NOMO-1 treated with DMSO at 0.1 percent for 48 hours (cell line): ENCODE measurements at regions not wholly inside any gene's neighbourhood (a gene's known extent, or its start where the extent isn't known, plus 50 kb on each side); places are given as distances from the start of the nearest gene placed in this dataset.
"Not testable (repeated sequence)": the region's sequence is repeated elsewhere in the genome, so short reads cannot be mapped to it uniquely, and the experiment has no call there.

Source experiments
- DNase-seq: peaks from one replicate; lab custom pipeline; 2025; ENCODE audit not compliant: unreplicated experiment; lab: John Stamatoyannopoulos, UW

DNA sequence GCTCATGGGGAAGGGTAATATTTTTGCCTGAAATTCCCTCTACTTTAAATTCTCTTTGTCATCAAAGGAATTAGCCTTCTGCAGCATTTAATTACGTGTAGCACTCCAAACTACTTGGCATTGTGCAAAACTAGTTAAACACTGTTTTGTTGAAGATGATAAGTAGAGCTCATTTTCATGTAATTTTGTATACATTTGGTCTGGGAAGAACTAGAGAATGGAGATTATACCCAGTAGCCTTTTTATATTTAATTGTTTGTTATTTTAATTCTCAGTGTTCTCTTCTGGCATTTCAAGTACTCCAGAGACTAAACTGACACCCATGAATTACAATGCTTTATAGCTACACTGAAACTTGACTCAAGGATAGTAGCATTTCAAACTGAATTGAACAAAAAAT, 211.5 kb upstream of the SMIM31 start:
- DNase-seq = no peak

DNA sequence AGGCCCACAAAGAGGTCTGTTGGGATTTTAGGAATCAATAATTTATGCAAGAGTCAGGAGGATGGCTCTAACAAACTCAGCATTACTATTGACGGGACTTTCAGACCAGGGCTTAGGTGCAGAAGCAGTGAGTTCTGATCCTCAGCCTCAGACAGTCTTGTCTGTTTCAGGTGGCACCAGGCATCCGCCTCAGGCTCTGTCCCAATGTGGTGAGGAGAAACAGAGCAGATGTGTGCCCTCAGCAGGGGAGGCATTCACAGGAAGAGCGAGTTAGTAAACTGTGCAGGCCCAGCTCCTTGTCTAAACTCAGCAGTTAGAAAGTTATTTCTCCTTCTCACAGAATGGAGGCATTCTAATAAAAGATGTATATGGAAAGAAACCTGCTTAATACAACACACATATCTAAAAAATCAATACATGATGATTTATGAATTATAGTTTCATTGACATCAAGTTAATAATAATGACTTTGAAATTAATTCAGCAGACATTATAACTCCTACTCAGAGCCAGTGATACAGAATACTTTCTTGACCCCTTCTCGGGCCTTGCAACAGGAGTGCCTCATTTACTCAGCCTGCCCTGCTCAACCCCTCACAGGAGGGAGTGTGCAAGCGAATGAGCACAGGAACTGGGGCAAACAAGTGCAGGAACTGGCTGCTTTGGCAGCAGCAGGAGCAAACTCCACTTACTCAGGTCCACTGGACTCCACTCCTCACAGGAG, 202.8 kb upstream of the SMIM31 start:
- no peak for DNase-seq

DNA sequence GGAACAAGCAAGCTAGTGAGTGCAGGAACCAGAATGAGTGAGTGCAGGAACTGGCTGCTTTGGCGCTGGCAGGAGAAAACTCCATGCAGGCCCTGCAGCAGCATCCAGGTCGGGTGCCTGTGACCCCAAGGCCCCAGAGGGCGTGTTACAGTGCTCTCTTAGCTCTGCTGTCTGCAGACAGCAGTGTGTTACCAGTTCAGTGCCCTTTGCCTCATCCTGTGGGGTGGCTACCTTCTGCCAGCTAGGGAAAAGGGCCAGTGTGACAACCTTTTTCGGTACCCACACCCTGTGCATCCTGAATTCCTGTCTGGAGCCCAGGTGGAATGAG, 202.3 kb upstream of the SMIM31 start:
- no peak for DNase-seq

DNA sequence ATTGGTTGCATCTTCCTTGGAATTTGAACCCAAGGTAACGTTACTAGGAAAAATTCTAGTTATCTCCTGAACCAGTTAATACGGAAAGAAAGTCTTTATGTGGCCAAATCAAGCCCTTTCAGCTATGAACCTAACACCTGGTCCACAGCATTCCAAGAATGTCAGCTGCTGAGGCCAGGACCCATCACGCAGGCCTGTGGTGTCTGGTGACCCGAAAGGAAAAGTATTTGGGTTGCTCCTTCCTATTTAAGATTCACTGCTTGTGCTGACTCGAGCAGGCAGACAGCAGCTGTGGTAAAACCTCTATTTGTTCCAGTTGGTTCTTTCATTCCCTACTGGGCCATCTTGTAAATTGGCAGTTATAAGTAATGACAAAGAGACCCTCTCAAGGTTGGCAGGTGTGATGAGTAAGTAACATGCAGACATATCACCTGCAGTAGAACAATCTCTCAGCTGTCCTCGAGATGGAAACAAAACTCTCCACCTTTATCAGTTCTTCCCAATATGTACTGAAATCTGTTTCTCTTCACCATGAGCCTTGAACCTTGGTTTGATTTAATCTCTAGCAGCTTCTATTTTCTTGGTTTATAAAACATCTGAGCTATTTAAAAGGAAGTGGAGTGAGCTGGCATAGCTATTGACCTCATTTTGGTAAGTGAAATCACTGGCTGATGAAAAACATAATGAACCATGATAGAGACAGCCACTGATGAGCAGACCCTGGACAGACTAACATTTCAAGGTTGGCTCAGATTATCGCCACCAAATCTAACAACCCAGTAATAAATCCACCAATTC, 182.1 kb upstream of the SMIM31 start:
- DNase-seq = no peak

DNA sequence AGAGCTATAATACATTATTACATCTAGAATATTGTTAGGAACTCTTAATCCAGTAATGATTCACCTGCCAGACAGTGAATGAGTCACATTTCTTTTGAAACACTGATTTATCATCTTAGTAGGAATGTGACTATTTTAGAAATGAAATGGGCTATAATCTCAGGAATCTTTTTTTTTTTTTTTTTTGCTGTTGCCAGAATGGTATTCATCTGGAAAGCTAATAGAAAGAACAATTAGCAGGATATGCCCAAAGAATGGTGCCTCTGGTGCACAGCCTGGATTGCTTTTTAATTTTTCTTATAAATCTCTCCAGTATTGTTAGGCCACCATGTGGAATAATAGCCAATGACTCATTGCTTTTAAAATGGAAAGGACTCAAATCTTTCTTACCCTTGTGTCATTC, 181.1 kb upstream of the SMIM31 start:
- DNase-seq = no peak

DNA sequence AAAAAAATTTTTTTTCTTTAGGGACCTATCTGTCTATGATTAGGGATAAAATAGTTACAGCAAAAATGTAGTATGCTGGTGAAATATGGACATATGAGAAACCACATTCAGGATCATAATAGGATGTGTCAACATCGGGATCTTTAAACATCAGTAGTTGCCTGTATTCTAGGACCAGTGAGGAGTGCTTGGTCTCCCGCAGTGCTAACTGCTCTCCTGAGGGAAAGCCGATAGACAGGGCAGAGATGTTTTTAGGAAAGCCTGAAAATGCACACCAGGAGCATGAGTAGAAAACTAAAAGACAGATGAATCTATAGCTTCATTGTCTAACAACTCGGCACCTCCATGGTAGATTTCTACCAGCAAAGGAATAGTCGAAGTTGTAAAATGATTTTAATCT, 178.1 kb upstream of the SMIM31 start:
- no peak for DNase-seq

DNA sequence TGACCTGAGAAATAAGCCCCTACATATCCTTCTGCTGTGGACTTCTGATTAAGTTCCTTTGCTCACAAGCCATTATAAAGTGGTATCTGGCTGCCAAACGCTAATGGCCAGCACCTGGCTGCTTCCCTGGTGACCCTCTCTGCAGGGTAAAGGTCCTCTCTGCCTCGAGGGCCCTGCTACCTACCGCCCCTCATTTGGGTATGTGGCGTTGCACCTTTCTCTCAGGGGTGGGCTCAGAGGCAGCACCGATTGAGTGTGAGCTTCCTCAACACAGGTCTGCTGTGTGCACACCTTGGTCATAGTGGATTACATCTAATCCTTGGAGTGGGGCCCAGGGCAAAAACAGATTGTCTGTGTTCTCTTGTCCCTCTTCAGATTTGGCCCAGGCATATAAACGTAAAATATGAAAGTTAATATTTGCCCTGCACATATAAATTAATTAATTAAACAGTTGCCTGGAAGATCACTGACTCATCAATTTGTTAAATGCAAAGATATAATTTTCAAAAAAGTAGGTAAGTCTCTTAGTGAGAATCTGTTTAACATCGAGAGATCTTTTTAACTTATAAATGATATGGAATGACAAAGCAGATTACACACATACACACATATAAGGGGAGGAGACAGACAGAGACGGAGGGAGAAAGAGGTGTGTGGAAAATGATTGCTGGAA, 174.5 kb upstream of the SMIM31 start:
- no peak for DNase-seq

DNA sequence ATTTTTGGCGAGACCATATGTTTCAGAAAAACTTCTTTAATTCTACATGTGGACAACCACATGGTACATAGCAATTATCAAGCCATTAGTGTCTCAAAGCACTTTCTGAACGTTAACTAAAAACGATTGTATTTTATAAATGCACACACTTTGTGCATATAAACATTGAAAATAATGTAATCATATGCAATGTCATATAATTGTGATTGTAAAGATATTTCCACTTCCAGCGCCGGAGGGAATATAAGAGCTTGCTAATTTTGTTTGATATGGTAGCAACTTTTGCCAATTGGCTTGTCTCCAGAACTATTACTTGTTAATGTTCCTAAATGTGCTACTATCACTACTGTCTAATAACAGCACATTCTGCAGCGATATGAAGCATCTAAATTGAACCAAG, 162.3 kb upstream of the SMIM31 start:
- DNase-seq = no peak

DNA sequence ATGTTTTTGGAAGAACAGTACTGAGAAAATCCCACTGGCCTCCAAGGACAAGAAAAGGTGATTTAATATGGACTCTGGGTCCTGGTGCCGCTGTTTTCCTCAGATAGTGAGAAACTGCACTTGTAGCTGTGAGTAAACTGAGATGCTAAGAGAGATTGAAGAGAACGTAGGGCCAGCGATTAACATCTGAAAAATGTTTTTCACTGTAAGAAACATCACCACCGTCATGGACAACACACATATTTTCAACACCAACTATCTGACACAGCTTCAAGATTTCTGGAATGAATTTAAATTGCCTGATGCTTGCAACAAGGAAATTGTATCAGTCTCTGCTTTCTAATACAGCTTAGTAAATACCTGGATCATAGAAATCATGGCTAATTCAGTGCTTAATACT, 158.2 kb upstream of the SMIM31 start:
- DNase-seq = no peak

DNA sequence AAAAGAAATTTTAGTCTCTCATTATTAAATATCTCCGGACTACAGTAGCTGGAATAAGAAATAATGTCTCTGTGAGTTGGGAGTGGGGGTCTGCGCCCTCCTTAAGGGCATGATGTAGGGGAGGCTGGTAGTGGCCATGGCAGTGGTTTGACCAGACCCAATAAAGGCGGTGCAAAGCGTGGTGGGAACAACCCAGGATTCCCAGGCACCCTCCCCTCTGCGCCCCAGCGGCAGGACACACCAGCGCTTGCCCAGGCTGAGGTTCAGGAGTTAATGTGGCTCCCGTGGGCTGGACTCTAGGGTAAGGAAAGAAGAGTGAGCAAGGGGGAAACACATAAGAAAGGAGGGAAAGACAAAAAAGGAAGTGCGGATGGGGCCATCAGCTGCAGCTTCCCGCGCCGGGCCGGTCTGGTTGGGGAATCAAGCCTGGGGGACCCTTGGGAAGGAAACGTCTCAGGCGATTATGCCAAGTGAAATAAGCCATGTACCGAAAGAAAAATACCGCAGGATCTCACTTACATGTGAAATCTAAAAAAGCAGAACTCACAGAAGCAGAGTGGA, 157.5 kb upstream of the SMIM31 start:
- no peak for DNase-seq

DNA sequence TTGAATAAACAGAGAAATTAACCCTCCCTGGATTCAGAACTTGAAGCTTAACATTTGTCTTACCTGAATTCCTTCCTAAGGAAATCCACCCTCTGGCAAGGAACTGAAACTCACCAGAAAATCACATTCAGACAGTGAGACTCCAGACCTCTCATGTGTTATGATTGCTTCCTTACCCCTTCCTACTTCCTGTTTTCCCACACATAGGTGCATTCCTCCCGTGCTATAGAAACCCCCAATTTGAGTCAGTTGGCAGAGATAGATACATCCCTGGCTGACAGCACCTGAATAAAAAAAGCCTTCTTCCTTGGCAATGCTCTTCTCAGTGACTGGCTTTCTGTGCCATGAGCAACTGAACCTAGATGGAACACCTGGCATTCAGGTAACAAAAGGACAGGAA, 157.0 kb upstream of the SMIM31 start:
- DNase-seq = no peak

DNA sequence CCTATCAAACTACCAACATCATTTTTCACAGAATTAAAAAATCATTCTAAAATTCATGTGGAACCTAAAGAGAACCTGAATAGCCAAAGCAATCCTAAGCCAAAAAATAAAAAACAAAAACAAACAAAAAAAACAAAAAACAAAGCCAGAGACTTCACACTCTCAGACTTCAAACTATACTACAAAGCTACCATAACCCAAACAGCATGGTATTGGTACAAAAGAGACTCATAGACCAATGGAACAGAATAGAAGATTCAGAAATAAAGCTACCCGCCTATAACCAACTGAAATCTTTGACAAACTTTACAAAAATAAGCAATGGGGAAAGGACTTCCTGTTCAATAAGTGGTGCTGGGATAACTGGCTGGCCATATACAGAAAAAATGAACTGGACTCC, 152.3 kb upstream of the SMIM31 start:
- no peak for DNase-seq

DNA sequence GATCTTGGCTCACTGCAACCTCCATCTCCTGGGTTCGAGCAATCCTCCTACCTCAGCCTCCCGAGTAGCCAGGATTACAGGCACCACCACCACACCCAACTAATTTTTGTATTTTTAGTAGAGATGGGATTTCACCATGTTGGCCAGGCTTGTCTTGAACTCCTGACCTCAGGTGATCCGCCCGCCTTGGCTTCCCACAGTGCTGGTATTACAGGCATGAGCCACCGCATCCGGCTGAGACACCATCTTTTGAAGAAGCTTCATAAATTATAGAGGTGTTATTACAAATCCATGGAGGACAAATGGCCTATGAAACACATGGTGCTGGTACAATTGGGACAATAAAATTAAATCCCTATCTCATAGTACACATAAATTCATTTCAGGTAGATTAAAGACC, 148.1 kb upstream of the SMIM31 start:
- DNase-seq = not testable (repeated sequence)

DNA sequence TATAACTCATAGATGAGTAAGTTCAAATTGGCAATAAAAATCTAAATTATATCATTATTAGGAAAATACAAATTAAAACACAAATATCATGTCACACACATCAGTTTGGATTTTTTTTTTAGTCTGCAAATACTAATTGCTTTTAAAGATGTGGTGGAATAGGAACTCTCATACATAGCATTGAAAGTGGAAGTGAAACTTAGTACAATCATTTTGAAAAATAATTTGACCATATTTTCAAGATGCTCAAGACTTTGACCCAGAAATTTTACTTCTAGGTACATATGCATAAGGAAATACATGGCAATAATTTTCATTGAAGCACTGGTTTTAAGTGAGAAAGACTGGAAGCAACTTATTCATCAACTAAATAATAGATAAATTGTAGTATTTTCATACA, 147.5 kb upstream of the SMIM31 start:
- DNase-seq = peak; percentile 23

DNA sequence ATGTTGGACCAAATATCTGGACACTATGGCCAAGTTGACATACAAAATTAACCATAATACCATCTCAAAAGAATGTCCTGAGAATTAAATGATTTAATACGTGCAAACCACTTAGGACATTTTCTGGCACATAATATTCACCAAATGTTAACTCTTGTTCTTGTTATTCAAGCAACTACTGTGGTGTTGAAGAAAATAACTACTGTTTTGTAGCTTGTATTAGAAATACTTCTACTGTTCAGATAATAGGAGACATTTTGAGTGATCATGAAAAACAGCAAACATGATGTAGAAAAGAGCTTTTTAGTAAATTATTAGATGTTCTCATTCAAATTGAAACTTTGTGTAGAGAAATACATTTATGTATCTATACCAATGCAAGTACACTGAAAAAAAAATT, 140.7 kb upstream of the SMIM31 start:
- DNase-seq = no peak

DNA sequence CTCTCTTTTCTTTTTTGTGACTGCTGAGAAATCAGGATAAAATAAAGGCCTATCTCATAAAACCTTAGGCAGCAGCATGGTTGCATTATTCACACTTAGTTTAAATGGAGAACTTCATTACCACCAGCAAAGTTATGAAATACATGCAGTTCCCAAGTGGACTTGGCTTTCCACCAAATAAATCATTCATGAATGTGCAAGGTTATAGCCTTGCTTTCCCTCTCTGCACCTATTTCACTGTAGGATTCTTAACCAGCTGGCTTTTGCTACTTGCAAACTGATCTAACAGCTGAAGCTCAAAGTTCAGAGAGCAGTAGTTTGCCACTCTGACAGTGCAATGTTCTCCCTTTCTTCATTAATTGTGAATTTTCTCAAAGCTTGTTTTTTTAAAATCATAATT, 140.1 kb upstream of the SMIM31 start:
- DNase-seq = no peak

DNA sequence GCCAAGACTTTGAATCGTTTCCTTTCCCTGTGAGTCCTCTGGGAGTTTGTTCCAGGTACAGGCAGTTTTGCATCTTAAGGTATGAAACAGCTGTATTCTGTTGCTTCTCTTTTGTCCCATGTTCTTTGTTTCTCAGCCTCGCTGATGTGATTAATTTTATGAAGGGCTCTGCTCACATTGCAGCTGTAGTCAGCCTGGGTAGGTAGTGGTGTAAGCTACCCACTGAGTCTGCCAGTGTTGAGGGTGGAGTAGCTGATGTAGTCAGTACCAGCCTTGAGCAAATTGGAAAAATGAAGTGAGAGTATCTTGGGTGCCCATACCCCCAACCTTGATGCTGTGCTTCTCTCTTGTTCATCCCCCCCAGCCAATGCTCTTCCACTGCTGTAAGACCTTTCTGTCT, 139.6 kb upstream of the SMIM31 start:
- DNase-seq = no peak

DNA sequence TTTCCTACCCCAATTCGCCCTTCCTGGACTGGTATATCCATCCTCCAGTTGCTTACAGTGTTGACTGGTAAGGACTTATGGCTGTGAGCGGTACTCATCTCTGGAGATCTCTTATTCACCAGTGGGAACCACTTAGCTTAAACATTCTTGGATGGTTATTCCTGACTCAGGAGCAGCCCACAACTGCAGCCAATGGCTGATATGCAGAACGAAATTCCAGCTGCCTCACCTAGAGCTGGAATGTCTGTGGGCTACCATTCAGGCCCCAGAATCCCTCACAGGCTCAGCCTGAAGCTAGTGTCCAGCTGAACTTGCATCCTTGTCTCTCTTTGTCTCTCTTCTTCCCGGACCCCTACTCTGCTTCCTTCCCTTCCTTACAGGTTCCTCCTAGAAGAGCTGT, 138.9 kb upstream of the SMIM31 start:
- no peak for DNase-seq

DNA sequence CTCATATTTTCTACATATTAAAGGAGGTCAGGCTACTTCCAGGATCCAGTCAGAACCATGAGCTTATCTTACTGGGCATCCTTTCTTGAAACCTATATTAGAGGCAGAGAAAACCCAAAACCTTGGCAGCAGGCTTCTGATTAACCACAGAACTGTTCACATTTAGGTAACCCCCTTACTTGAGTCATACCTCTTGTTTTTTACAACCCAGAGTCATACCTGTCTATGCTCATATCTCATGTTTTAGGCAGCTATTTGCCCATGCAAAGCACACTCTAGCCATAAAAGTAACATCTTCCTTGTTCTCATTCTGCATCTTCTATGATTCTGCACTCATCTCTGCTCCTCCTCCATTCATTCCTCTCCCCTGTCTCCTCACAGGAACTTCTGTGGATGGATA, 138.0 kb upstream of the SMIM31 start:
- DNase-seq = no peak

DNA sequence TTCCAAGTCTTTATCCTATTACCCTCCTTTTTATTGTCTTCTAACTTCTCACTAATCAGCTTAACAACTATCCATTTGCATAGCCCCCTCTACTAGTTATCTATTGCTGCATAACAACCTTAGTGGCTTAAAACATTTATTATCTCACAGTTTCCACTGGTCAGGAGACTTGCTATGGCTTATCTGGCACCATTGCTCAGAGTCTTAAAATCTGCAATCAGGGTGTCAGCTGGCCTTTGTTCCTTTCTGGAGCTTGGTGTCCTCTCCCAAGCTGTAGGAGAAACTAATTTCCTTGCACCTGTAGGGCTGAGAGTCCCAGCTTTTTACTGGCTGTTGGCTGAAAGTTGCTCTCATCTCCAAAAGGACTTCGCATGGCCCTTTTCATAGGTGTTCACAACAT, 137.0 kb upstream of the SMIM31 start:
- no peak for DNase-seq

DNA sequence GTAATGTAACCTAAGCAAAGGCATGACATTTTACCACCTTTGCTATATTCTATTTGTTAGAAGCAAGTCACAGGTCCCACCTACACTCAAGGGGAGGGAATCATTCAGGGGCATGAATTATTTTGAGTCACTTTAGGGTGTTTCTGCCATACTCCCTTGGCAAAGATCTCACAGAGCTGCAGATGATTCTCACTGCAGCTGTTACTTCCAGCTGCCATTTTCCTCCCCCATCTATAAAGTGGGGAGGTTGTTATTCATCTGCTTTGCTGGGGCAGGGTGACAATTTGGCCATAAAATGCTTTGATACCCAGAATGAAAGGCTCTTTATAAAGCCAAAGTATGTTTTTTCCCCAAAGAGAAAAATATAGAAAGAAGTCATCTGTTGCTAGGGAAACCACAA, 136.5 kb upstream of the SMIM31 start:
- no peak for DNase-seq

DNA sequence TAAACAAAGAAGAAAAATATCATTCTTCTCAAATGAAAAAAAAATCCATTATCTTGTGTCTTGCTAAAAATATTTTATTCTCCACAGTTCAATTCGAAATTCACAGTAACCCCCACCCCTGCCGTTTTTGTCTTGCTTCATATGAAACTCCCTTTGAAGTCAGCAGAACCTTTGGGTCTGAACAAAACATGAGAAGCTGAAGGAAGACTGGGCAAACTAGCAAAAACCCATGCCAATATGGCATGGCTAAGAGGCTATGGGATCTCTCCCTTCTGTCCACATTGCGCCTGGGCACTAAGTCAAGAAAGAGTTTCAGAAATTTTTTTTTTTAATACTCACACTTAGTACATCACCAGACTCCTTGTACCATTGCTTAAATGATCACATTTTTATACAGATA, 136.0 kb upstream of the SMIM31 start:
- DNase-seq = no peak
